ENCODE measurements at regions not wholly inside any gene's neighbourhood (a gene's known extent, or its start where the extent isn't known, plus 50 kb on each side); places are given as distances from the start of the nearest gene placed in this dataset.
A peak's percentile ranks its signal among the peaks of the same experiment; 100 is the strongest.

DNA sequence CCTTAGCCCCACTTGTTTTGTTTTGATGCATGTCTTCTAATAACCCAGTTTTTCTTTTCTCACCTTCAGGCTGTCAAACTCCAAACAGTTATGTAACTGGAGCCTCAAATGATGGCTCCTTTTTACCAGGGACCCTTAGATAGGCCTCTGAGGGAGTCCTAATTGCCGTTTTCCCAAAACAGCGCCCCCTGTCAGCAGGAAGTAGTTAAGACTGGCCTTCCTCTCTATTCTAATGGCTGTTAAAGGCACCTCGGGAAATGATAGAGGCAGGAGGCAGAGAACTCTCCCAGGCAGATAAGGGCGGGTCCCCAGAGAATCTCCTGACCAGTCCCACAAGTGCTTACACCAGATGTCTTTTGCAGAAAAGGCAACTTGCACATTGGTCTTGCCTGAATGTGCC is 123.2 kb downstream of the KCNS3 start:
- Histone ChIP-seq H3K36me3 (no peaks in the 10 kb centered on the region), H3K9me3 (ENCODE audit: severe bottlenecking) (peaks cover 19% of the 10 kb centered on the region), H3K27me3 (ENCODE audit: insufficient read depth, low read depth, severe bottlenecking) (no peaks in the 10 kb centered on the region), H3K4me3 (ENCODE audit: low read depth, low read length) (no peak overlapping the region), H3K27ac (no peak overlapping the region)
- DNase-seq = no peak
- TF ChIP-seq, protein P1, sequence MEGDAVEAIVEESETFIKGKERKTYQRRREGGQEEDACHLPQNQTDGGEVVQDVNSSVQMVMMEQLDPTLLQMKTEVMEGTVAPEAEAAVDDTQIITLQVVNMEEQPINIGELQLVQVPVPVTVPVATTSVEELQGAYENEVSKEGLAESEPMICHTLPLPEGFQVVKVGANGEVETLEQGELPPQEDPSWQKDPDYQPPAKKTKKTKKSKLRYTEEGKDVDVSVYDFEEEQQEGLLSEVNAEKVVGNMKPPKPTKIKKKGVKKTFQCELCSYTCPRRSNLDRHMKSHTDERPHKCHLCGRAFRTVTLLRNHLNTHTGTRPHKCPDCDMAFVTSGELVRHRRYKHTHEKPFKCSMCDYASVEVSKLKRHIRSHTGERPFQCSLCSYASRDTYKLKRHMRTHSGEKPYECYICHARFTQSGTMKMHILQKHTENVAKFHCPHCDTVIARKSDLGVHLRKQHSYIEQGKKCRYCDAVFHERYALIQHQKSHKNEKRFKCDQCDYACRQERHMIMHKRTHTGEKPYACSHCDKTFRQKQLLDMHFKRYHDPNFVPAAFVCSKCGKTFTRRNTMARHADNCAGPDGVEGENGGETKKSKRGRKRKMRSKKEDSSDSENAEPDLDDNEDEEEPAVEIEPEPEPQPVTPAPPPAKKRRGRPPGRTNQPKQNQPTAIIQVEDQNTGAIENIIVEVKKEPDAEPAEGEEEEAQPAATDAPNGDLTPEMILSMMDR (IDR thresholded peaks at IDR 0.05; ENCODE audit: low read depth, low read length) = peak; percentile 26; the same call in 1 of the 2 replicates

DNA sequence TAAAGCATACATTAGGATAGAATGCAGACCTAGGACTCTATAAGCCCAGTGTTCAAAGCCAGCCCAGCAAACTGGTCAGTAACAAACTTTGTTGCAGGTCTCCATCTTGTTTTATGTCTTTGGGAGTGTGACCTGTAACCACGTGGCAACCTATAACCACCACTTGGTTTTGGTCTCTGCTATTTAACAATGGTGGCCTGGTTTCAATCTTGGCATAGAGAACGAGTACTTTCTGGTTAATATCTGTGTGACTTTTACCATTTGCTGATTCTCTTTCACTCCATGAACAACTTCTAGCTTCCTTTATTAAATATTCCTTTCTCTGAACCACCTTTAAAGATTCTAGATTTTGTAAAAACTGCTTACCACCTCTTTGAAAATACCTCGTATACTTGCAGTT is 118.5 kb downstream of the KCNS3 start:
- peaks cover 25% of the 10 kb centered on the region for H3K9me3 ChIP-seq (ENCODE audit: severe bottlenecking)
- H3K4me3 ChIP-seq (ENCODE audit: low read depth, low read length) = no peak overlapping the region
- H3K27ac ChIP-seq = no peak overlapping the region
- no peaks in the 10 kb centered on the region for H3K27me3 ChIP-seq (ENCODE audit: insufficient read depth, low read depth, severe bottlenecking)
- TF ChIP-seq, protein P1 (IDR thresholded peaks at IDR 0.05; ENCODE audit: low read depth, low read length) = no peak
- DNase-seq = no peak
- no peaks in the 10 kb centered on the region for H3K36me3 ChIP-seq

DNA sequence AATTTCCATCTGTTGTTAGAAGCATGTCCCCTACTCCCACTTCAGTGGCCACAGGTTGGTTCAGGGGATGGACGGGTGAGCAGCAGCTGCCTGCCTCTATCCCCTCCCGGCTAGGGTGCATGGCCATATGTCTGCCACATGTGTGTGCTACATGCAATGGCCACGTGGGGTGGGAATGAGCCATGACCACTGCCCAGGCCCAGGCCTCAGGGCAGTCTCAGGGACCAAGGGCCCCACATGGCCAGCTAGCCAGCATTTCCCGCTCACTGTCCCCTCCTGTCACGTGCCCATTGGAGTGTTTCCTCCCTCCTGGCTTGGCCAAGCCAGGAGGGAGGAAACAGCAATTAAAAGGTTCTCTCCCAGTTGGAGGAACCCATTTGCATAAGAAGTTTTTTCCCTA is 117.1 kb downstream of the KCNS3 start:
- no peak overlapping the region for H3K4me3 ChIP-seq (ENCODE audit: low read depth, low read length)
- H3K9me3 ChIP-seq (ENCODE audit: severe bottlenecking) = peaks cover 20% of the 10 kb centered on the region
- peak; percentile 16 for DNase-seq
- no peaks in the 10 kb centered on the region for H3K27me3 ChIP-seq (ENCODE audit: insufficient read depth, low read depth, severe bottlenecking)
- no peaks in the 10 kb centered on the region for H3K36me3 ChIP-seq
- TF ChIP-seq, protein P1 (IDR thresholded peaks at IDR 0.05; ENCODE audit: low read depth, low read length) = peak; percentile 21; the same call in 1 of the 2 replicates
- no peak overlapping the region for H3K27ac ChIP-seq

All from WERI-Rb-1 (cell line).